Medulla oblongata (tissue), 1 donor: ENCODE measurements at regions not wholly inside any gene's neighbourhood (a gene's known extent, or its start where the extent isn't known, plus 50 kb on each side); places are given as distances from the start of the nearest gene placed in this dataset.
"Not testable (repeated sequence)": the region's sequence is repeated elsewhere in the genome, so short reads cannot be mapped to it uniquely, and the experiment has no call there.

Source experiments
- DNase-seq: peaks from one replicate; pipeline ENCODE4 v3.0.0-alpha.2; 2015; ENCODE audit errors: extremely low spot score

GRCh38 chr18:73006331-73006730 lies 138.5 kb upstream of the NETO1 start:
- no peak for DNase-seq

- DNase-seq, result no peak
These were observed 136.5 kb upstream of the NETO1 start for GRCh38 chr18:73004260-73004659.

DNA sequence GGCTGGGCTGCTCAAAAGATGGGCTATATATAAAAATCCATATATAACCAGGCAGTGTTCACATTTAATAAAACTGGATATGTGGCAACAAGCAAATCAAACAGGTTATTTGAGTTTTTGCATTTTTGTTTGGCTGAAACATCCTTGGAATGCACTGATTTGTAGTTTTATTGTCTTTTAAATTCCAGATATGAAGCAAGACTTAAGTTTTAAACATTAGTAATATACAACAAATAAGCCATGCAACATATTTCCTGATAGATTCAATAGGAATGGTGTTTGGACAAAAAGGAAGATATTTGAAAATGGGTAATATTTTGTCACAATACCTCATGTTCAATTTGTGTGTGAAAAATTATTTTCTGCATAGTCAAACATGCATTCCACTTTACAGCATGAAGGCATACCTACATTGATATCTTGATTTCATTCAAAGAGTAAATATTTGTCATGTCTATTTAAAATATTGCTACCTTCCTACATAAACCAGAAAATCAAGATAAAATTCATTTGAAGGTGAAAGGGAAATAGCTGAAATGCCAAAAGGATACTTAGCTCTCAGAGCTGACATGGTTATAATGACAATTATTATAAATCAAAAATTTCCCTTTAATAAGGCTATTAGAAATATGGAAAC lies 132.3 kb upstream of the NETO1 start:
- no peak for DNase-seq

- no peak for DNase-seq
These were observed 127.8 kb upstream of the NETO1 start for GRCh38 chr18:72995558-72995957.

DNA sequence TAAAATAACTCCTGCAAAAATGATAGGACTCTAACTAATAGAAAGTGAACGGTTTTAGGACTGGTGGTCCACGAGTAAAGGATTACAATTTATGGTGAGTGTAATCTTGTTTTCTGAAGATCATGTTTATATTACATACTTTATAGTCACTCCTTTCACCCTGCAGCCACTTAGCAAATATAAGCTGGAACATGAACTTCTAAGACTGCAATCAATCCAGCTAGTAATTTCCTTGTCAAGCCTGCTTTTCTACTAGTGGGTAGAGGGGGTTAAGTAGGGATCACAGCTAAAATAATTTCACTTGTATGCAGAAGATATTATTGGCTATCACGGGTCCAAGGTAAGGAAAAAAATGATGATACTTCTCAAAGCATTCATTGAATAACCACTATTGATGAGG lies 125.5 kb upstream of the NETO1 start:
- DNase-seq, result no peak

DNA sequence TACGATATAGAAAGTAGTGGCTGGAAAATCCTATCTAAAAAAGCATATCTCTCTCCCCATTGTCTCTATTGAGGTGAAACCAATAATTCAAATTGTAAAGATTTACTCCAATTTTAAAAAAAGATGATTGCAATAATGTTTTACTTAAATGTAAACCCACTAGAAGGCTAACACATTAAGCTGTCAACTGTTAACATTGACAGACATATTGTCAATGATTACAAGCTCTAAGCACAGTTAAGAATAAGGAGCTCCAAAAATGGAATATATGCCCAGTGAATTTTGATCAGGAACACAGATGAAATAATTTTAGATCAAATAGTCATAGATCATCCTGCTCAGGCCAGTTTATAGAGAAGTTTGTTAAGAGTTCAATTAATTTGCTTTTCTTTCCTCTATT lies 123.6 kb upstream of the NETO1 start:
- DNase-seq, result no peak

GRCh38 chr18:72987570-72987969 lies 119.8 kb upstream of the NETO1 start:
- DNase-seq, result not testable (repeated sequence)

- DNase-seq, result no peak
These were observed 118.3 kb upstream of the NETO1 start for GRCh38 chr18:72986103-72986502.

DNA sequence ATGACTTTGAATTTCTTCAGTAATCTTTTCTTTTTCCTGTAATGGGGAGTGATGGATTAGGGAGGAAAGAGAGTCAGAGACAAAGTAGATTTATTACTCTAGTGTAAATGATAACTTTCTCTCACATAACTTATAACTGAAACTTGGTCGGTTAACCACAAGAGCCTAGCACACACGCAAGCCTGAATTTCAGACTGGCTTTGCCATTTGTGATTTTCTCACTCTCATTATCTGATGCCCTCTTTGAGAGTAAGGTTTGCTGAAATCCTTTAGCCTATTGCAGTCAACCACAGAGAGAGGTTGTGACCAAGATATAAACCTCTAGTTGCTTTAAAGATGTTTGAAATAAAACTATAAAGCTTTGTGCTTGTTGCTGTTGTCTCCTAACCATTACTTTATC lies 117.9 kb upstream of the NETO1 start:
- DNase-seq, result no peak

GRCh38 chr18:72984290-72984689 lies 116.5 kb upstream of the NETO1 start:
- no peak for DNase-seq

- DNase-seq, result no peak
These were observed 106.1 kb upstream of the NETO1 start for GRCh38 chr18:72973841-72974240.

DNA sequence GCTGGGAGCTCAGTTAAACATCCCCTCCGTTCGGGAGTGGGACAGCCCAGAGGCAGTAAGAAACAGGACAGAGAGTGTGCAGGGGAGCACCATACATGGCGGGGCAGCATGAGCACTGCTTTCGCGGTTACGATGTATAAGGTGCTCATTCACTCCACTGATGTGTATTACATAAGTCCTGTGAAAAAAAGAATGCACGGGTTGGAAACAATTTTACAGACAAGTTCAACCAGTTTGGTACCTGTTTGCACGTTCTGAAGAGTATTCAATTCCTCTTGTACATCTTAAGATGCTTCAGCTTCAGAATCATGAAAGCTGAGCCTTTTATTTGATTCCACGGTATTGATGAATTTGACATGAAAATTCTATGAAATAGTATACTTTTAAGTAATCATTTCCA lies 97.8 kb upstream of the NETO1 start:
- no peak for DNase-seq

GRCh38 chr18:72958195-72958594 lies 90.4 kb upstream of the NETO1 start:
- not testable (repeated sequence) for DNase-seq

DNA sequence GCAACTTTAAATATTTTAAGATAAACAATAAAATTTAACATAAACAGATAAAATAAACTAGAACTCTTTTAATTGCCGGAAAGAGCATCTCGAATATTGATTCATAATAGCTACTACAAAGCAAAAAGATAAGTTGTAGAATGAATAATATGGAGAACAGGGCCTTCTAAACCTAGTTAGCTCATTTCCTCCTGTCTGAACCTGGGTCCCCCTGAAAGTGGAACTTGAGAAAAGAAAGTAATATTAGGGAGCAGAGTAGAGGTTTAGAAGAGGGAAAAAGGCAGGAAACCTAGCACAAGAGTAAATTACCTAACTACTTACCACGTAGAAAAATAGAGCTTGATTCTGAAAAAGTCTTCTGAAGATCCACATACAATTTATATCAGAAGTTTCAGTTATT lies 80.7 kb upstream of the NETO1 start:
- no peak for DNase-seq

- no peak for DNase-seq
These were observed 75.0 kb upstream of the NETO1 start for GRCh38 chr18:72942766-72943165.

- DNase-seq, result no peak
These were observed 73.2 kb upstream of the NETO1 start for GRCh38 chr18:72940986-72941385.

- no peak for DNase-seq
These were observed 72.7 kb upstream of the NETO1 start for GRCh38 chr18:72940509-72940908.

DNA sequence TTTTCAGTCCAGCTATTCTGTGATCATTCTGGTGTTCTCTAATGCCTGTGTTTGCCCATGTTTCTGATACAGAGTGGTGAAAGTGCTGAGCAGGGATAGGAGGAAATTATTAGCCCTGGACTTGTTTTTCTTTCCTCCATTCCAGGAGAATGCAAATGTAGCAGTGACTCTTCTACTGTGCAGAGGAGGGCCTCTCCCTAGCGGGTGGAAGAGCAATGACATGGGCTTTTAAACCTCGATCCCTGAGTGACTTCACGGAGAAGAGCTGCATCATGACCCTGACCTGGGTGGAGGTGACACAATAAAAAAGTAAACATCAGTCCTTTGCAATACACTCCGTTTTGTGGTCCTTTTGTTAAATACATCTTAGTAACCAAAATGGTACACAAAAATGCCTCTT lies 68.0 kb upstream of the NETO1 start:
- DNase-seq, result no peak

- no peak for DNase-seq
These were observed 55.1 kb upstream of the NETO1 start for GRCh38 chr18:72922895-72923294.
